H1 (cell line): ENCODE measurements at regions not wholly inside any gene's neighbourhood (a gene's known extent, or its start where the extent isn't known, plus 50 kb on each side); places are given as distances from the start of the nearest gene placed in this dataset.

Source experiments
- CBX8 ChIP-seq: fragments of 300-800, 300-1000 bp; sonication (generic); IDR thresholded peaks from 2 replicates; pipeline ENCODE4 v1.7.1; 2016; ENCODE audit warnings: low read depth, low read length, borderline replicate concordance
- CTCF ChIP-seq, 3 experiments: IDR thresholded peaks; 1 replicate in 2 of 3; 2 replicates in 1 of 3; pipeline versions ENCODE4 v1.5.1 to v1.6.1; 2011; ENCODE audit warnings: low read length in 3 of 3, mild to moderate bottlenecking in 3 of 3, inconsistent platforms in 2 of 3, low read depth in 1 of 3, moderate library complexity in 1 of 3; ENCODE audit not compliant: insufficient read depth in 1 of 3; ENCODE audit errors: control extremely low read depth in 1 of 3
- EZH2 ChIP-seq: fragments of 200-600 bp; sonication (generic); IDR thresholded peaks from 2 replicates; pipeline ENCODE4 v1.7.1; 2012; ENCODE audit warnings: low read depth, mild to moderate bottlenecking, moderate library complexity, low read length, inconsistent platforms; ENCODE audit not compliant: severe bottlenecking
- HDAC2 ChIP-seq, 2 experiments: fragments of 300-600 bp in 1 of 2; sonication (generic) in 1 of 2; IDR thresholded peaks; 2 replicates each; pipeline ENCODE4 v1.6.1; 2011 to 2012; ENCODE audit warnings: low read depth in 2 of 2, low read length in 2 of 2, mild to moderate bottlenecking in 2 of 2, moderate library complexity in 2 of 2, borderline replicate concordance in 1 of 2, inconsistent platforms in 1 of 2
- MAFK ChIP-seq: IDR thresholded peaks from 2 replicates; pipeline ENCODE4 v1.6.1; 2012; ENCODE audit warnings: low read depth, mild to moderate bottlenecking, improper control_type of control experiment, low read length
- NANOG ChIP-seq: IDR thresholded peaks from 2 replicates; pipeline ENCODE4 v1.6.1; 2011; ENCODE audit warnings: low read length, low read depth, mild to moderate bottlenecking, inconsistent platforms; ENCODE audit not compliant: insufficient read depth, poor library complexity, severe bottlenecking
- SP1 ChIP-seq: IDR thresholded peaks from 2 replicates; pipeline ENCODE4 v1.6.1; 2011; ENCODE audit warnings: low read depth, low read length
- SUZ12 ChIP-seq: fragments of 200-600 bp; sonication (generic); IDR thresholded peaks from 2 replicates; pipeline ENCODE4 v1.6.1; 2012; ENCODE audit warnings: mild to moderate bottlenecking, inconsistent platforms, low read length, moderate library complexity, mixed read lengths
- TAF7 ChIP-seq: optimal IDR thresholded peaks from 2 replicates; pipeline ENCODE3; 2011; ENCODE audit warnings: low read depth, mild to moderate bottlenecking, inconsistent platforms, low read length, moderate library complexity, borderline replicate concordance
- TCF12 ChIP-seq: IDR thresholded peaks from 2 replicates; pipeline ENCODE4 v1.6.1; 2011; ENCODE audit warnings: low read depth, mild to moderate bottlenecking, low read length
- TF ChIP-seq, protein P1 (sequence below): IDR thresholded peaks from 2 replicates; pipeline ENCODE4 v1.6.1; 2012; ENCODE audit warnings: low read length, inconsistent platforms

GRCh38 chr22:46092011-46092410 lies 58.3 kb upstream of the PPARA start:
- TF ChIP-seq CTCF (IDR thresholded peaks at IDR 0.05; ENCODE audit: control extremely low read depth in 1 of 3, insufficient read depth in 1 of 3, low read depth in 1 of 3, low read length in 3 of 3) (no peak), EZH2 (no peak), SP1 (no peak), SUZ12 (no peak), CBX8 (no peak), MAFK (no peak), TAF7 (no peak), TCF12 (no peak), NANOG (no peak), HDAC2 (IDR thresholded peaks at IDR 0.05; ENCODE audit: borderline replicate concordance in 1 of 2, low read depth in 2 of 2, low read length in 2 of 2) (no peak)
- TF ChIP-seq, protein P1, sequence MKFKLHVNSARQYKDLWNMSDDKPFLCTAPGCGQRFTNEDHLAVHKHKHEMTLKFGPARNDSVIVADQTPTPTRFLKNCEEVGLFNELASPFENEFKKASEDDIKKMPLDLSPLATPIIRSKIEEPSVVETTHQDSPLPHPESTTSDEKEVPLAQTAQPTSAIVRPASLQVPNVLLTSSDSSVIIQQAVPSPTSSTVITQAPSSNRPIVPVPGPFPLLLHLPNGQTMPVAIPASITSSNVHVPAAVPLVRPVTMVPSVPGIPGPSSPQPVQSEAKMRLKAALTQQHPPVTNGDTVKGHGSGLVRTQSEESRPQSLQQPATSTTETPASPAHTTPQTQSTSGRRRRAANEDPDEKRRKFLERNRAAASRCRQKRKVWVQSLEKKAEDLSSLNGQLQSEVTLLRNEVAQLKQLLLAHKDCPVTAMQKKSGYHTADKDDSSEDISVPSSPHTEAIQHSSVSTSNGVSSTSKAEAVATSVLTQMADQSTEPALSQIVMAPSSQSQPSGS: no peak
